Fibroblast of lung (primary cell): ENCODE measurements at regions not wholly inside any gene's neighbourhood (a gene's known extent, or its start where the extent isn't known, plus 50 kb on each side); places are given as distances from the start of the nearest gene placed in this dataset.

Experiments
- DNase-seq, 2 donors: peaks; one replicate each; pipeline versions ENCODE4 v3.0.0 to v3.0.0-alpha.2; 2010; ENCODE audit warnings: low read depth in 2 of 2
- H2AFZ ChIP-seq: 2 replicates; pipeline ENCODE4 v1.5.1; 2012; ENCODE audit warnings: low read length, control low read depth, inconsistent platforms
- H3K27ac ChIP-seq: 2 replicates; pipeline ENCODE4 v1.5.1; 2011; ENCODE audit warnings: low read length, control low read depth; ENCODE audit not compliant: insufficient read depth
- H3K27me3 ChIP-seq: 2 replicates; pipeline ENCODE4 v1.5.1; 2011; ENCODE audit warnings: mild to moderate bottlenecking, low read length; ENCODE audit not compliant: control insufficient read depth, insufficient read depth
- H3K36me3 ChIP-seq: 2 replicates; pipeline ENCODE4 v1.5.1; 2011; ENCODE audit warnings: low read length; ENCODE audit not compliant: control insufficient read depth, insufficient read depth
- H3K4me1 ChIP-seq: 2 replicates; pipeline ENCODE4 v1.5.1; 2011; ENCODE audit warnings: low read length; ENCODE audit not compliant: control insufficient read depth, insufficient read depth; ENCODE audit errors: extremely low read depth
- H3K4me2 ChIP-seq: 2 replicates; pipeline ENCODE4 v1.5.1; 2011; ENCODE audit warnings: low read length, control low read depth; ENCODE audit not compliant: insufficient read depth; ENCODE audit errors: extremely low read depth
- H3K4me3 ChIP-seq, 4 experiments: fragments of 200-600 bp in 1 of 4; sonication (generic) in 1 of 4; replicated peaks in 1 of 4; 2 replicates each; pipeline ENCODE4 v1.5.1; 2011 to 2016; ENCODE audit warnings: low read length in 4 of 4, low read depth in 3 of 4, mild to moderate bottlenecking in 3 of 4, control low read depth in 2 of 4, inconsistent platforms in 1 of 4, mixed read lengths in 1 of 4; ENCODE audit not compliant: insufficient read depth in 1 of 4; ENCODE audit errors: control extremely low read depth in 1 of 4
- H3K79me2 ChIP-seq: 2 replicates; pipeline ENCODE4 v1.5.1; 2012; ENCODE audit warnings: mild to moderate bottlenecking, low read length, inconsistent platforms; ENCODE audit not compliant: control insufficient read depth, insufficient read depth
- H3K9ac ChIP-seq: 2 replicates; pipeline ENCODE4 v1.5.1; 2011; ENCODE audit warnings: mild to moderate bottlenecking, low read length, control low read depth; ENCODE audit not compliant: insufficient read depth
- H3K9me3 ChIP-seq: 2 replicates; pipeline ENCODE4 v1.5.1; 2012; ENCODE audit warnings: low read depth, low read length; ENCODE audit not compliant: control insufficient read depth, insufficient read depth
- H4K20me1 ChIP-seq: 2 replicates; pipeline ENCODE4 v1.5.1; 2011; ENCODE audit warnings: low read length; ENCODE audit not compliant: control insufficient read depth, insufficient read depth; ENCODE audit errors: extremely low read depth
- CTCF ChIP-seq, 2 donors: IDR thresholded peaks in 1 of 2; conservative IDR thresholded peaks in 1 of 2; 1 replicate in 1 of 2; 2 replicates in 1 of 2; pipeline ENCODE4 v1.5.1; 2011 to 2012; ENCODE audit warnings: low read length in 2 of 2, control low read depth in 1 of 2, inconsistent platforms in 1 of 2, low read depth in 1 of 2, mild to moderate bottlenecking in 1 of 2
- EZH2 ChIP-seq: IDR thresholded peaks from 2 replicates; pipeline ENCODE4 v1.5.1; 2012; ENCODE audit warnings: low read length, control low read depth, mild to moderate bottlenecking; ENCODE audit errors: missing control alignments

GRCh38 chr1:36555041-36555440 is 72.3 kb upstream of the CSF3R start:
- Histone ChIP-seq H3K27me3 (peaks cover 4% of the 10 kb centered on the region), H3K36me3 (no peaks in the 10 kb centered on the region), H3K9ac (no peak overlapping the region), H3K4me3 (no peak overlapping the region), H2AFZ (no peak overlapping the region), H3K27ac (no peak overlapping the region), H3K4me1 (no peaks in the 10 kb centered on the region), H4K20me1 (no peaks in the 10 kb centered on the region), H3K9me3 (no peaks in the 10 kb centered on the region), H3K4me2 (no peak overlapping the region), H3K79me2 (no peaks in the 10 kb centered on the region)
- TF ChIP-seq CTCF (conservative IDR thresholded peaks at IDR 0.05 in 1 of 2, IDR thresholded peaks at IDR 0.05 in 1 of 2; ENCODE audit: low read depth in 1 of 2, low read length in 2 of 2) (no peak), EZH2 (no peak)
- no peak for DNase-seq

- Histone ChIP-seq H3K27me3 (peaks cover 4% of the 10 kb centered on the region), H3K9me3 (no peaks in the 10 kb centered on the region), H3K4me3 (no peak overlapping the region), H4K20me1 (no peaks in the 10 kb centered on the region), H3K4me2 (no peak overlapping the region), H3K4me1 (no peaks in the 10 kb centered on the region), H2AFZ (no peak overlapping the region), H3K36me3 (no peaks in the 10 kb centered on the region), H3K27ac (no peak overlapping the region), H3K9ac (no peak overlapping the region), H3K79me2 (no peaks in the 10 kb centered on the region)
- TF ChIP-seq EZH2 = no peak
- TF ChIP-seq CTCF (conservative IDR thresholded peaks at IDR 0.05 in 1 of 2, IDR thresholded peaks at IDR 0.05 in 1 of 2; ENCODE audit: low read depth in 1 of 2, low read length in 2 of 2) = no peak
- DNase-seq = no peak
Observed at GRCh38 chr1:36554323-36554628, 71.6 kb upstream of the CSF3R start.

- peak; percentile 30 to 36 for DNase-seq
- Histone ChIP-seq H3K4me3 (no peak overlapping the region), H3K9me3 (no peaks in the 10 kb centered on the region), H3K79me2 (no peaks in the 10 kb centered on the region), H3K9ac (no peak overlapping the region), H3K27ac (no peak overlapping the region), H4K20me1 (no peaks in the 10 kb centered on the region), H3K4me2 (no peak overlapping the region), H3K27me3 (peaks cover 4% of the 10 kb centered on the region), H3K4me1 (no peaks in the 10 kb centered on the region), H3K36me3 (no peaks in the 10 kb centered on the region), H2AFZ (no peak overlapping the region)
- TF ChIP-seq CTCF (conservative IDR thresholded peaks at IDR 0.05 in 1 of 2, IDR thresholded peaks at IDR 0.05 in 1 of 2; ENCODE audit: low read depth in 1 of 2, low read length in 2 of 2) = peak; percentile 40 to 69
- no peak for TF ChIP-seq EZH2
Observed at GRCh38 chr1:36553591-36554322, 71.0 kb upstream of the CSF3R start.
